IPS-18a (cell line): ENCODE measurements at regions not wholly inside any gene's neighbourhood (a gene's known extent, or its start where the extent isn't known, plus 50 kb on each side); places are given as distances from the start of the nearest gene placed in this dataset.

Experiments used
- H3K27ac ChIP-seq: one replicate; pipeline ENCODE4 v1.5.1; 2013; ENCODE audit warnings: low read length
- H3K27me3 ChIP-seq: one replicate; pipeline ENCODE4 v1.6.1; 2013; ENCODE audit warnings: mild to moderate bottlenecking, low read length; ENCODE audit not compliant: control insufficient read depth, insufficient read depth
- H3K36me3 ChIP-seq: one replicate; pipeline ENCODE4 v1.6.1; 2013; ENCODE audit warnings: low read depth, low read length; ENCODE audit not compliant: control insufficient read depth
- H3K4me1 ChIP-seq: one replicate; pipeline ENCODE4 v1.6.1; 2013; ENCODE audit warnings: low read depth, low read length; ENCODE audit not compliant: control insufficient read depth
- H3K4me3 ChIP-seq: one replicate; pipeline ENCODE4 v1.5.1; 2013; ENCODE audit warnings: low read length
- H3K9ac ChIP-seq: one replicate; pipeline ENCODE4 v1.6.1; 2013; ENCODE audit warnings: mild to moderate bottlenecking, low read length, moderate library complexity
- H3K9me3 ChIP-seq: one replicate; pipeline ENCODE4 v1.6.1; 2013; ENCODE audit warnings: low read depth, low read length; ENCODE audit not compliant: control insufficient read depth

GRCh38 chr7:155228894-155229293 is 68.8 kb upstream of the INSIG1 start:
- H3K27me3 ChIP-seq: peaks cover 30% of the 10 kb centered on the region
- H3K4me3 ChIP-seq: no peak overlapping the region
- H3K27ac ChIP-seq: no peak overlapping the region
- H3K9me3 ChIP-seq: no peaks in the 10 kb centered on the region
- no peak overlapping the region for H3K9ac ChIP-seq
- H3K4me1 ChIP-seq: peaks cover 19% of the 10 kb centered on the region
- H3K36me3 ChIP-seq: no peaks in the 10 kb centered on the region

GRCh38 chr7:155229548-155230168 is 68.0 kb upstream of the INSIG1 start:
- Histone ChIP-seq H3K9me3 (no peaks in the 10 kb centered on the region), H3K4me1 (peaks cover 16% of the 10 kb centered on the region), H3K36me3 (no peaks in the 10 kb centered on the region), H3K27me3 (peaks cover 30% of the 10 kb centered on the region), H3K27ac (no peak overlapping the region), H3K9ac (no peak overlapping the region), H3K4me3 (no peak overlapping the region)

- no peak overlapping the region for H3K4me3 ChIP-seq
- H3K27me3 ChIP-seq: peaks cover 30% of the 10 kb centered on the region
- no peak overlapping the region for H3K27ac ChIP-seq
- H3K9ac ChIP-seq: no peak overlapping the region
- peaks cover 15% of the 10 kb centered on the region for H3K4me1 ChIP-seq
- H3K9me3 ChIP-seq: no peaks in the 10 kb centered on the region
- no peaks in the 10 kb centered on the region for H3K36me3 ChIP-seq
Measured at GRCh38 chr7:155230169-155230593, 67.5 kb upstream of the INSIG1 start.

GRCh38 chr7:155231241-155231800 is 66.4 kb upstream of the INSIG1 start:
- Histone ChIP-seq H3K4me1 (peaks cover 15% of the 10 kb centered on the region), H3K9ac (no peak overlapping the region), H3K9me3 (no peaks in the 10 kb centered on the region), H3K36me3 (no peaks in the 10 kb centered on the region), H3K4me3 (no peak overlapping the region), H3K27me3 (peaks cover 28% of the 10 kb centered on the region), H3K27ac (no peak overlapping the region)

- Histone ChIP-seq H3K4me3 (no peak overlapping the region), H3K27me3 (peaks cover 22% of the 10 kb centered on the region), H3K4me1 (peaks cover 15% of the 10 kb centered on the region), H3K27ac (no peak overlapping the region), H3K9me3 (no peaks in the 10 kb centered on the region), H3K36me3 (no peaks in the 10 kb centered on the region), H3K9ac (no peak overlapping the region)
Measured at GRCh38 chr7:155231941-155232340, 65.7 kb upstream of the INSIG1 start.

- no peak overlapping the region for H3K27ac ChIP-seq
- H3K9me3 ChIP-seq: no peaks in the 10 kb centered on the region
Measured at GRCh38 chr7:155232911-155233310, 64.8 kb upstream of the INSIG1 start.

GRCh38 chr7:155233311-155234157 is 64.1 kb upstream of the INSIG1 start:
- H3K36me3 ChIP-seq: no peaks in the 10 kb centered on the region
- no peak overlapping the region for H3K27ac ChIP-seq
- no peak overlapping the region for H3K4me3 ChIP-seq
- no peaks in the 10 kb centered on the region for H3K9me3 ChIP-seq
- no peak overlapping the region for H3K9ac ChIP-seq
- H3K27me3 ChIP-seq: peaks cover 8% of the 10 kb centered on the region
- H3K4me1 ChIP-seq: peaks cover 4% of the 10 kb centered on the region

More at GRCh38 chr7:155232911-155233310, 64.8 kb upstream of the INSIG1 start:
- no peaks in the 10 kb centered on the region for H3K36me3 ChIP-seq
- H3K27me3 ChIP-seq: peaks cover 13% of the 10 kb centered on the region
- H3K4me3 ChIP-seq: no peak overlapping the region
- peaks cover 10% of the 10 kb centered on the region for H3K4me1 ChIP-seq
- no peak overlapping the region for H3K9ac ChIP-seq

GRCh38 chr7:155234158-155234492 is 63.6 kb upstream of the INSIG1 start:
- no peak overlapping the region for H3K4me3 ChIP-seq
- no peak overlapping the region for H3K27ac ChIP-seq
- H3K36me3 ChIP-seq: no peaks in the 10 kb centered on the region
- H3K9me3 ChIP-seq: no peaks in the 10 kb centered on the region
- peaks cover 3% of the 10 kb centered on the region for H3K27me3 ChIP-seq
- peaks cover 2% of the 10 kb centered on the region for H3K4me1 ChIP-seq
- no peak overlapping the region for H3K9ac ChIP-seq

GRCh38 chr7:155234950-155235789 is 62.5 kb upstream of the INSIG1 start:
- H3K36me3 ChIP-seq: no peaks in the 10 kb centered on the region
- H3K4me1 ChIP-seq: peaks cover 1% of the 10 kb centered on the region
- H3K9me3 ChIP-seq: no peaks in the 10 kb centered on the region
- H3K4me3 ChIP-seq: no peak overlapping the region
- H3K9ac ChIP-seq: no peak overlapping the region
- no peak overlapping the region for H3K27ac ChIP-seq
- H3K27me3 ChIP-seq: no peaks in the 10 kb centered on the region

- H3K9me3 ChIP-seq: no peaks in the 10 kb centered on the region
- no peaks in the 10 kb centered on the region for H3K36me3 ChIP-seq
- no peaks in the 10 kb centered on the region for H3K4me1 ChIP-seq
- no peak overlapping the region for H3K4me3 ChIP-seq
- H3K27me3 ChIP-seq: no peaks in the 10 kb centered on the region
- H3K9ac ChIP-seq: no peak overlapping the region
- no peak overlapping the region for H3K27ac ChIP-seq
Measured at GRCh38 chr7:155236386-155236785, 61.3 kb upstream of the INSIG1 start.

GRCh38 chr7:155237297-155237696 is 60.4 kb upstream of the INSIG1 start:
- Histone ChIP-seq H3K27me3 (no peaks in the 10 kb centered on the region), H3K9ac (no peak overlapping the region), H3K9me3 (no peaks in the 10 kb centered on the region), H3K36me3 (no peaks in the 10 kb centered on the region), H3K4me3 (no peak overlapping the region), H3K27ac (no peak overlapping the region), H3K4me1 (no peaks in the 10 kb centered on the region)
